GM13977 (cell line): ENCODE measurements at regions not wholly inside any gene's neighbourhood (a gene's known extent, or its start where the extent isn't known, plus 50 kb on each side); places are given as distances from the start of the nearest gene placed in this dataset.

Experiments
- DNase-seq: peaks from one replicate; pipeline ENCODE4 v3.0.0; 2012; ENCODE audit warnings: low spot score
- in situ Hi-C: fragments of 300-500 bp; cut with MboI; formaldehyde crosslinking; loops from one replicate; pipeline ENCODE4 v1.12.0; 2022; ENCODE audit warnings: low sequenced_read_pairs, low pct_unique_long_range_greater_than_20kb, mixed read lengths, inconsistent platforms; ENCODE audit not compliant: unreplicated experiment
- TF ChIP-seq, protein P1 (sequence below): IDR thresholded peaks from 2 replicates; pipeline ENCODE4 v1.5.1; 2012; ENCODE audit warnings: mild to moderate bottlenecking, control low read depth; ENCODE audit not compliant: insufficient read depth; ENCODE audit errors: extremely low read depth, missing control alignments

DNA sequence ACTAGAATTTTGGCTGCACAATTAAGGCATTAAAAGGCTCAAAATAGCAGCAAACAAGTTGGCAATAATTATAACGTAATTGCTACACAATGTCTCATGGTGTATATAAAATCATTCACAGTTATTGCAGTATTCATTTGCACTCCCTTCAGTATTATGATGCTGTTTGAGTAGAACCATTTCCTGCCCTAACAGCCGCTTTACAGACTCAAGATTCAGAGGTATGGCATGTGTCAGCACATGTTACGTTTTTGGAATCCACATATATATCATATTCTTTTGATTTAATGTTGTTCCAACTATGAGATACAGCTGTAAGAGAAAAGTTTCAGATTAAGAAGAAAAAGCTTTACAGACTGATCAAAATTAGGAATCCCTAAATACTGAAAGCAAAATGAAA lies 56.3 kb upstream of the NCKAP5 start:
- no peak for DNase-seq
- TF ChIP-seq, protein P1, sequence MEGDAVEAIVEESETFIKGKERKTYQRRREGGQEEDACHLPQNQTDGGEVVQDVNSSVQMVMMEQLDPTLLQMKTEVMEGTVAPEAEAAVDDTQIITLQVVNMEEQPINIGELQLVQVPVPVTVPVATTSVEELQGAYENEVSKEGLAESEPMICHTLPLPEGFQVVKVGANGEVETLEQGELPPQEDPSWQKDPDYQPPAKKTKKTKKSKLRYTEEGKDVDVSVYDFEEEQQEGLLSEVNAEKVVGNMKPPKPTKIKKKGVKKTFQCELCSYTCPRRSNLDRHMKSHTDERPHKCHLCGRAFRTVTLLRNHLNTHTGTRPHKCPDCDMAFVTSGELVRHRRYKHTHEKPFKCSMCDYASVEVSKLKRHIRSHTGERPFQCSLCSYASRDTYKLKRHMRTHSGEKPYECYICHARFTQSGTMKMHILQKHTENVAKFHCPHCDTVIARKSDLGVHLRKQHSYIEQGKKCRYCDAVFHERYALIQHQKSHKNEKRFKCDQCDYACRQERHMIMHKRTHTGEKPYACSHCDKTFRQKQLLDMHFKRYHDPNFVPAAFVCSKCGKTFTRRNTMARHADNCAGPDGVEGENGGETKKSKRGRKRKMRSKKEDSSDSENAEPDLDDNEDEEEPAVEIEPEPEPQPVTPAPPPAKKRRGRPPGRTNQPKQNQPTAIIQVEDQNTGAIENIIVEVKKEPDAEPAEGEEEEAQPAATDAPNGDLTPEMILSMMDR: no peak
- in situ Hi-C loops: no loop called here

DNA sequence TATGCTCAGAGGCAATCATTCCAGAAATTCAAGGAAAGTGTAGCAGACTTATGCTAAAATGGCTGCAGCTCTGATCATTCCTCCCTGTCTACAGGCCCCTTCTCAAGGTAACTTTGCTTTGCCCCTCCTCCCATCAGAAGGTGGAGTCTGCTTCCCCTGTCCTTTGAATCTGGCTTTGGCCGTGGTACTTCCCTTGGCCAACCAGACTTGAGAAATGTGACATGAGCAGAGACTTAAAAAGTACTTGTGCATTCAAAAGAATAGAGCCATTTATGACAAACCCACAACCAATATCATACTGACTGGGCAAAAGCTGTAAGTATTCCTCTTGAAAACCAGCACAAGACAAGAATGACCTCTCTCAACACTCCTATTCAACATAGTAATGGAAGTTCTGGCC lies 59.5 kb upstream of the NCKAP5 start:
- in situ Hi-C loops: no loop called here
- DNase-seq: no peak
- TF ChIP-seq, protein P1: no peak

DNA sequence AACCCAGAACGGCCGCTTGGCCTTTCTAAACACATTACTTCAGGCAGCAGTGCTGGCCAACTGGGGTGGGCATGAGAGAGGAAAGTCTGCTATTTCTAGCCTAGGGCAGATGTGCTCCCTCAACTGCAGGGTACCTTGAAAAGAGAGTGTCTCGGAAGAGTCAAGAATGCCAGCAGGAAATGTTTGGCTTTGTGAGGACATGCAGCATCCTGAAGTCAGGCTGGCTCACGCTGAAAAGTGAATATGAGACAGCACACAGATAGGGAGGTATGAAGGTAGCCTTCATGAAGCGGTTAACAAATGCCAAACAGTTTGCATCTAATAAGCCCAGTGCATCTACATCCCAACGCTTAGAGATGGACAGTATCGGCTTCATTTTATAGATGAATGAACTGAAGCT lies 65.0 kb upstream of the NCKAP5 start:
- in situ Hi-C loops: no loop called here
- DNase-seq: no peak
- TF ChIP-seq, protein P1: no peak

DNA sequence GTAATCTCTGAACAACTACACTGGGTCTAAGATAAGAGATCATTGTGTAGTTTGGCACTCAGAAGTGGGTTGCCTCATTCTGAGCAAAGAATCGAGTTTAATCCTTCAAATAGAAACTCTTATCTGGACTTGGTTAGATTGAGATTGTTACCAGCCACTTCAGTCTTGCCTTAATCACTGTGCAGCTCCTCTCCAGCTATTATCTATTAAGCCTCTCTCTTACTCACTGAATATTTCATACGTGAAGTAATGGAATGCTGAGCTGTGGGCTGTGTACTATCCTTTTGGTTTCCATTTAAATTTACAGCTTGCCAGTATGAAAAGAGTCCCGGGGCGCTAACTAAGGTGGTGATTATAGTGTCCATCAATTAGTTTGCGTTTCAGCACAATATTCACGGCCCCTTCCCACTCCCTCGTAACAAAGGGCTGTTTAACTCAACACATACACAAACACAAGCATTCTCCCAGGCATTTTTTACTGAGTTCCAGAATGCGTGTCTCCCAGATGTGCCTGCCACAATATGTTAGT lies 65.7 kb upstream of the NCKAP5 start:
- DNase-seq: no peak
- in situ Hi-C loops: no loop called here
- TF ChIP-seq, protein P1: no peak

DNA sequence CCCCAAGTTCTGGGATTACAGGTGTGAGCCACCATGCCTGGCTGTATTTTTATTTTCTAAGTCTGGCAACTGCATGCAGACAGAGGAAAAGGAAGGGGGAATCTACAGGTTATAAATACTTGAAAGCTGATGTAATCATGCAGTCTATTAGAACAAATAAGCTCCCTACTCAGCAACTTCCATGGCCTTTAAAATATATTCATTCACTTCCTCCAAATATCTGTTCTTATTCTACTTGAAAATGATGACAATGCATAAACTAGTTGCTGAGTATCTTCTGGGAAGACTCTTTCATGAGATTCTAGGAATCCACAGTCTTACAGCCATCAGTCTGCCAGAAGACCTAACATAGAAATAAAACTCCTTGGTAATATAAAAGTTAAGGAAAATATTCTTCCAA lies 66.9 kb upstream of the NCKAP5 start:
- no peak for DNase-seq
- in situ Hi-C loops: no loop called here
- TF ChIP-seq, protein P1: no peak

DNA sequence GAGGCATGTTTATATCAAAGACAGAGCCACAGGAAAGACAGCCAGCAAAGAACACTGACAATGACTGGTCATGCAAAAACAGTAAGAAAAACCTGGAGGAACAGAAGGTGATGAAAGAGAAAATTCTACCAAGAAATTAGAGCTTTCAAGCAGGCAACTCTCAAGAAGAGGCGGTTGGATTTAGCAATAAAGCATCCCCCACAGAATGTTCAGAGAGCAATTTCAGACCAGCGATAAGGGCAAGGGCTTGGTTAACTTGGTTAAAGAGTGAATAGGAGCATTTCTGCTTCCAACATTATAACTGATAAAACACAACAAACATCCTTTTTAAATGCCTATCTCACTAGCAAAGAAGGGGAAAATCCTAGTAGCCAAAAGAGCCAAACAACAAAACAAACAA lies 68.0 kb upstream of the NCKAP5 start:
- TF ChIP-seq, protein P1: no peak
- DNase-seq: no peak
- in situ Hi-C loops: no loop called here

DNA sequence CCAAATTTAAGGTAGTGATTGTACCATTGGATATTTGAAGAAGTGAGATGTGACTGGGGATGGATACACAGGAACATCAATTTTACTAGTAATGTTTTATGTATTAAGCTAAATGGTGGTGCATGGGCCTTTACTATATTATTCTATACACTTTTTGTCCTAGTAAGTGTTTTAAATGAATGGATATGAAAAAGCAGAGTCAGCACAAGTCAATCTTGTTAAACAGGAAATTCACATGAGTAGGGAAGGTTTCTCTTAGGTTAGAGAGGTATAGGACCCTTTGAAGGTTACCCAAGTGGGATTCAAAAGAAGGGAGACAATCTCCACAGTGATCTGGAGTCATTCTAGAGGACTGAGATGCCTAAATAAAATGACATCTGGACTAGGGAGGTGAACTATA lies 71.8 kb upstream of the NCKAP5 start:
- DNase-seq: no peak
- TF ChIP-seq, protein P1: no peak
- in situ Hi-C loops: no loop called here
